GM18508 (cell line): ENCODE measurements at regions not wholly inside any gene's neighbourhood (a gene's known extent, or its start where the extent isn't known, plus 50 kb on each side); places are given as distances from the start of the nearest gene placed in this dataset.
"Not testable (repeated sequence)": the region's sequence is repeated elsewhere in the genome, so short reads cannot be mapped to it uniquely, and the experiment has no call there.

Experiments
- ATAC-seq: cut with Tn5 transposase; IDR thresholded peaks from one replicate; pipeline ENCODE4 v1.9.1; 2021; ENCODE audit warnings: moderate number of reproducible peaks; ENCODE audit not compliant: insufficient read depth, unreplicated experiment

- no peak for ATAC-seq
Observed at GRCh38 chr10:61024151-61024855, 80.3 kb upstream of the RHOBTB1 start.

GRCh38 chr10:61023053-61023452 is 79.1 kb upstream of the RHOBTB1 start:
- no peak for ATAC-seq

GRCh38 chr10:61021926-61022325 is 77.9 kb upstream of the RHOBTB1 start:
- no peak for ATAC-seq

- ATAC-seq, result no peak
Observed at GRCh38 chr10:61020420-61021158, 76.6 kb upstream of the RHOBTB1 start.

- no peak for ATAC-seq
Observed at GRCh38 chr10:61018146-61018545, 74.2 kb upstream of the RHOBTB1 start.

- no peak for ATAC-seq
Observed at GRCh38 chr10:61016630-61017029, 72.6 kb upstream of the RHOBTB1 start.

- ATAC-seq, result no peak
Observed at GRCh38 chr10:61016007-61016406, 72.0 kb upstream of the RHOBTB1 start.

GRCh38 chr10:61010863-61011262 is 66.9 kb upstream of the RHOBTB1 start:
- ATAC-seq, result no peak

- ATAC-seq, result not testable (repeated sequence)
Observed at GRCh38 chr10:61003069-61003468, 59.1 kb upstream of the RHOBTB1 start.

- no peak for ATAC-seq
Observed at GRCh38 chr10:61001731-61002122, 57.7 kb upstream of the RHOBTB1 start.

GRCh38 chr10:61000769-61001730 is 57.1 kb upstream of the RHOBTB1 start:
- no peak for ATAC-seq

GRCh38 chr10:60998932-60999331 is 54.9 kb upstream of the RHOBTB1 start:
- no peak for ATAC-seq

- no peak for ATAC-seq
Observed at GRCh38 chr10:60994128-60994527, 50.1 kb upstream of the RHOBTB1 start.
